Aorta (tissue), 5 donors: ENCODE measurements at regions not wholly inside any gene's neighbourhood (a gene's known extent, or its start where the extent isn't known, plus 50 kb on each side); places are given as distances from the start of the nearest gene placed in this dataset.

ENCODE experiments used
- ATAC-seq: fragments of 200-7000 bp; cut with Tn5 transposase; one replicate; pipeline ENCODE4 v1.9.1; 2022; ENCODE audit warnings: moderate library complexity; ENCODE audit not compliant: low FRiP score
- DNase-seq, 2 donors: peaks; one replicate each; pipeline ENCODE4 v3.0.0-alpha.2; 2020
- H3K27ac ChIP-seq, 2 donors: one replicate each; pipeline ENCODE4 v1.5.1; 2013; ENCODE audit warnings: low read length in 2 of 2, mild to moderate bottlenecking in 2 of 2, moderate library complexity in 2 of 2, control low read depth in 1 of 2, inconsistent platforms in 1 of 2, low read depth in 1 of 2
- H3K27me3 ChIP-seq, 2 donors: one replicate each; pipeline ENCODE4 v1.6.1; 2013; ENCODE audit warnings: control low read depth in 1 of 2, low read length in 1 of 2, mild to moderate bottlenecking in 1 of 2, moderate library complexity in 1 of 2; ENCODE audit not compliant: insufficient read depth in 2 of 2, control insufficient read depth in 1 of 2
- H3K36me3 ChIP-seq, 2 donors: one replicate each; pipeline ENCODE4 v1.6.1; 2013; ENCODE audit warnings: control low read depth in 1 of 2, low read length in 1 of 2, mild to moderate bottlenecking in 1 of 2; ENCODE audit not compliant: insufficient read depth in 2 of 2, control insufficient read depth in 1 of 2
- H3K4me1 ChIP-seq, 2 donors: one replicate each; pipeline ENCODE4 v1.6.1; 2013; ENCODE audit warnings: low read length in 2 of 2, control low read depth in 1 of 2, mild to moderate bottlenecking in 1 of 2, moderate library complexity in 1 of 2; ENCODE audit not compliant: insufficient read depth in 2 of 2, control insufficient read depth in 1 of 2
- H3K4me3 ChIP-seq, 2 donors: one replicate each; pipeline ENCODE4 v1.5.1; 2013; ENCODE audit warnings: low read length in 2 of 2, control low read depth in 1 of 2, mild to moderate bottlenecking in 1 of 2
- H3K9me3 ChIP-seq: one replicate; pipeline ENCODE4 v1.6.1; 2013; ENCODE audit warnings: mild to moderate bottlenecking, low read length; ENCODE audit not compliant: control insufficient read depth
- WGBS, 2 donors: extraction: QIAGEN DNeasy Blood & Tissue Kit; methylation state at CpG; one replicate each; pipeline ENCODE4 v1.1.7; 2013; 5-methylcytosine and 5-hydroxymethylcytosine counted together
- intact Hi-C, 2 donors: fragments of 100-400 bp; cut with DNase I; formaldehyde crosslinking; loops; one replicate each; pipeline versions ENCODE4 v1.14.2 to v1.15.0; 2022
- donor health status: healthy with polysubstance abuse.
- donor health status: Bipolar disorder and iron deficiency.
- donor health status: DM: no; HTN: no; CAD: no.
- donor health status: DM: no; HTN: no; CAD: no.
- donor health status: DM: yes; HTN: yes; CAD: no.

DNA sequence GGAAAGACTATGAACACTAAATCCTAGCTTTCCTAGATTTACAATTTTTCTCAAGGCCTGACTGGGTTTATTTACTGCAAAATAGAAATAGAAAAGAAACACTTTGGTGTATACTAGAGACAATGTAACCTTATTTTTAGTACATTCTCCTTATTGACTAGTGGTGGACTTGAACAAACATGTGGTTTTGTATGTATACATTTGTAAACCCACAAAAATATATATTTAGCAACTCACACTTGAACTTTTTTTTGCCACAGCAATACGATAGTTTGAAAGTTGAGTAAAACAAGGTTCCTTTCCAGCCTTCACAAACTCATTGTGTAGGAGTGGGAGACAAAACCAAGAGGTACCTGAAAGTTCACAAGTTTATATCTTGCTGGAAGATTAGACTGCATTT lies 1633.4 kb upstream of the LRRTM1 start:
- H3K27ac ChIP-seq: no peak overlapping the region
- H3K4me3 ChIP-seq: no peak overlapping the region
- no peaks in the 10 kb centered on the region for H3K36me3 ChIP-seq
- no peaks in the 10 kb centered on the region for H3K27me3 ChIP-seq
- H3K9me3 ChIP-seq: no peaks in the 10 kb centered on the region
- H3K4me1 ChIP-seq: no peaks in the 10 kb centered on the region
- DNase-seq (no peak), ATAC-seq (no peak)
- intact Hi-C loops: no loop called here
- WGBS, 2 donors: 50 to 57% methylated on average over 1 of the region's 1 CpG

- ATAC-seq (no peak), DNase-seq (no peak)
- Histone ChIP-seq H3K27me3 (no peaks in the 10 kb centered on the region), H3K4me1 (no peaks in the 10 kb centered on the region), H3K4me3 (no peak overlapping the region), H3K9me3 (no peaks in the 10 kb centered on the region), H3K36me3 (no peaks in the 10 kb centered on the region), H3K27ac (no peak overlapping the region)
- intact Hi-C loops: no loop called here
- 74 to 80% methylated on average over 4 of the region's 4 CpGs for WGBS, 2 donors
These were observed 1599.0 kb upstream of the LRRTM1 start for GRCh38 chr2:81903534-81903933.

DNA sequence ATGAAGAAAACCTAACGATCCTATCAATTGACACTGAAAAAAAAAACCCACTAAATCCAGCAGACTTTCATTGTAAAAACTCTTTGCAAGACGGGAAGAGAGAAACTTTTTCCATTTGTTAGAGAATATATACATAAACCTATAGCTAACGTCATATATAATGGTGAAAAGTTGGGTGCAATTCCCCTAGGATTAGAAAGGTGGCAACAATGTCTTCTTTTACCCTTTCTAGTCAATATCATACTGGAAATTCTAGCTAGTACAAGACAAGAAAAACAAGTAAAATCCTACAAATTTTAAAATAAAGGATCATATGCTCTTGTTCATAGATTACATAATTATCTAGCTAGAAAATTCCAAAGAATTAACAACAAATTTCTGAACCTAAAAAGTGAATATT lies 1596.5 kb upstream of the LRRTM1 start:
- 59 to 65% methylated on average over 3 of the region's 3 CpGs for WGBS, 2 donors
- H3K9me3 ChIP-seq: no peaks in the 10 kb centered on the region
- ATAC-seq: no peak

DNA sequence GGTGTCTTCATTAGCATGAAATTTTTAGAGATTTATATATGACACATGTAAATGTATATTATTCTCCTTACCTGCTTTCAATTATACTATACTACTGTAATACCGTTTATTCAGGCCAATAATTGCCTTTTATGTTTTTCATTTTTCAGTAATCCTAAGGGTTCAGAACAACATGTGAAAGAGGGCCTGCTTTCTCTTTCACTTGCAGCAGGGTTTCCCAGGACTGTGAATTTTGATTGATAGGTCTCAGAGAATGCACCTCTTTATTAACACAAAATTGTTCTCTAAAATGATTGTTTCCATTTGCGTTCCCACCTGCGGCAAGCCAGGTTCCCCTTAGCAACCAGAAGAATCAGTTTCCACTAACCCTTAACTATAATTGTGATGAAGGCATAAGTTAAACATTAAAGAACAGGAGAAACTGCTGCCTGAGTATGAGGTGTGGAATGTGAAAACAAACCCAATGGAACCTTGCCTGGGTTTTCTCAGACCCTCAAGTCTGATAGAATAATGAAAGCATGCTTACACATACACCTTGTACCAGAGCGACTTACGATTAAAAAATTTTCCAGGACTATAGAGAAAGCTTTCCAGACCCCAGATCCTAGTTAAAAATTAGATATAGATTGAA lies 1591.2 kb upstream of the LRRTM1 start:
- WGBS, 2 donors: 48 to 60% methylated on average over 5 of the region's 5 CpGs
- no peak overlapping the region for H3K4me3 ChIP-seq
- intact Hi-C loops: no loop called here
- no peaks in the 10 kb centered on the region for H3K4me1 ChIP-seq
- no peak overlapping the region for H3K27ac ChIP-seq
- H3K9me3 ChIP-seq: no peaks in the 10 kb centered on the region
- no peak for ATAC-seq
- no peaks in the 10 kb centered on the region for H3K36me3 ChIP-seq
- H3K27me3 ChIP-seq: no peaks in the 10 kb centered on the region
- no peak for DNase-seq

More for the DNA sequence above, 1596.5 kb upstream of the LRRTM1 start:
- no peak for DNase-seq
- no peaks in the 10 kb centered on the region for H3K27me3 ChIP-seq
- H3K36me3 ChIP-seq: no peaks in the 10 kb centered on the region
- no peak overlapping the region for H3K4me3 ChIP-seq
- intact Hi-C loops: no loop called here
- no peak overlapping the region for H3K27ac ChIP-seq
- no peaks in the 10 kb centered on the region for H3K4me1 ChIP-seq

- Histone ChIP-seq H3K27me3 (no peaks in the 10 kb centered on the region), H3K4me3 (no peak overlapping the region), H3K9me3 (no peaks in the 10 kb centered on the region), H3K4me1 (no peaks in the 10 kb centered on the region), H3K36me3 (no peaks in the 10 kb centered on the region), H3K27ac (no peak overlapping the region)
- no peak for DNase-seq
- WGBS, 2 donors: 39 to 48% methylated on average over 3 of the region's 3 CpGs
- no peak for ATAC-seq
- intact Hi-C loops: no loop called here
These were observed 1590.0 kb upstream of the LRRTM1 start for GRCh38 chr2:81894451-81894990.

DNA sequence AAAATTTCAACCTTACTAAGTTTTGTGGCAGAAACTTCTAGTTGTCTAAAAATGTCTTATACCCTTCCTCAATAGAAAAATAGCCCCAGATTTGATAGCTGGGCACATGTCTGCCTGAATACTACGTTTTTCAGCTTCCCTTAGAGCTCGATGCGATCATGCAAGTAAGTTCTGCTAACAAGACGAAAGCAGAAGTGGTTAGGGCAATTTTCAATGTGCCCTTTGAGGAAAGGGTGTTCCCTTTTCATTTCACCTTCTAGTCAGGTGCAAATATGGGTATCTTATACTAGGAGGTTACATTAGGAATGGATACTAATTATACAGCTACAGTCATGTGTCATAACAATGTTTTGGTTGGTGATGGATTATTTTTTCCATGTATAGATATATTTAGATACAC lies 1572.1 kb upstream of the LRRTM1 start:
- intact Hi-C loops: no loop called here
- H3K27me3 ChIP-seq: no peaks in the 10 kb centered on the region
- ATAC-seq (no peak), DNase-seq (no peak)
- H3K4me1 ChIP-seq: no peaks in the 10 kb centered on the region
- H3K4me3 ChIP-seq: no peak overlapping the region
- 65 to 71% methylated on average over 4 of the region's 4 CpGs for WGBS, 2 donors
- no peak overlapping the region for H3K27ac ChIP-seq
- H3K36me3 ChIP-seq: no peaks in the 10 kb centered on the region
- no peaks in the 10 kb centered on the region for H3K9me3 ChIP-seq

DNA sequence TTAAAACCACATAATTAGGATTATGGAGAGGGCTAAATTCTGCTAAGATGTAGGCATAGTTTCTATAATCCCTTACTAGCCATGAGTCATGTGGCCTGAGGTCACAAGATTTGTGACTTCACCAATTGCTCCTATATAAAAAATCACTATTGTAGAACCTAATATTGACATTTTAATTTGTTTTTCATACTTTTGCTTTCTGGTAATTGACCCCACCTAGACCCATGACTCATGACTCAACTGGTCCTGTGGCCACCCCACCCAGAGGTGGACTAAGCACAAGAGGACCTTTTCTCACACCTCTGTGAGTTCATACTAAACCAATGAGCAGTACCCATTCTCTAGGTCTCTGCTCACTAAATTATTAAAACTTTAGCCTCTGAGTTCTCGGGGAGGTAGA lies 1567.5 kb upstream of the LRRTM1 start:
- Histone ChIP-seq H3K27me3 (no peaks in the 10 kb centered on the region), H3K4me1 (no peaks in the 10 kb centered on the region), H3K36me3 (no peaks in the 10 kb centered on the region), H3K27ac (no peak overlapping the region), H3K9me3 (no peaks in the 10 kb centered on the region), H3K4me3 (no peak overlapping the region)
- no peak for ATAC-seq
- no peak for DNase-seq
- intact Hi-C loops: no loop called here
- WGBS, 2 donors: 91 to 94% methylated on average over 1 of the region's 1 CpG

- ATAC-seq: no peak
- Histone ChIP-seq H3K27me3 (no peaks in the 10 kb centered on the region), H3K4me1 (no peaks in the 10 kb centered on the region), H3K27ac (no peak overlapping the region), H3K36me3 (no peaks in the 10 kb centered on the region), H3K9me3 (no peaks in the 10 kb centered on the region), H3K4me3 (no peak overlapping the region)
- no peak for DNase-seq
- WGBS, 2 donors: 81 to 86% methylated on average over 1 of the region's 1 CpG
- intact Hi-C loops: no loop called here
These were observed 1565.6 kb upstream of the LRRTM1 start for GRCh38 chr2:81870119-81870518.

GRCh38 chr2:81858998-81859397 lies 1554.4 kb upstream of the LRRTM1 start:
- no peaks in the 10 kb centered on the region for H3K36me3 ChIP-seq
- no peak overlapping the region for H3K4me3 ChIP-seq
- no peaks in the 10 kb centered on the region for H3K27me3 ChIP-seq
- no peak for DNase-seq
- H3K4me1 ChIP-seq: no peaks in the 10 kb centered on the region
- WGBS, 2 donors: 5 to 16% methylated on average over 3 of the region's 3 CpGs
- ATAC-seq: no peak
- no peak overlapping the region for H3K27ac ChIP-seq
- no peaks in the 10 kb centered on the region for H3K9me3 ChIP-seq
- intact Hi-C loops: no loop called here
